ENCODE measurements at regions not wholly inside any gene's neighbourhood (a gene's known extent, or its start where the extent isn't known, plus 50 kb on each side); places are given as distances from the start of the nearest gene placed in this dataset.
"Not testable (repeated sequence)": the region's sequence is repeated elsewhere in the genome, so short reads cannot be mapped to it uniquely, and the experiment has no call there.

DNA sequence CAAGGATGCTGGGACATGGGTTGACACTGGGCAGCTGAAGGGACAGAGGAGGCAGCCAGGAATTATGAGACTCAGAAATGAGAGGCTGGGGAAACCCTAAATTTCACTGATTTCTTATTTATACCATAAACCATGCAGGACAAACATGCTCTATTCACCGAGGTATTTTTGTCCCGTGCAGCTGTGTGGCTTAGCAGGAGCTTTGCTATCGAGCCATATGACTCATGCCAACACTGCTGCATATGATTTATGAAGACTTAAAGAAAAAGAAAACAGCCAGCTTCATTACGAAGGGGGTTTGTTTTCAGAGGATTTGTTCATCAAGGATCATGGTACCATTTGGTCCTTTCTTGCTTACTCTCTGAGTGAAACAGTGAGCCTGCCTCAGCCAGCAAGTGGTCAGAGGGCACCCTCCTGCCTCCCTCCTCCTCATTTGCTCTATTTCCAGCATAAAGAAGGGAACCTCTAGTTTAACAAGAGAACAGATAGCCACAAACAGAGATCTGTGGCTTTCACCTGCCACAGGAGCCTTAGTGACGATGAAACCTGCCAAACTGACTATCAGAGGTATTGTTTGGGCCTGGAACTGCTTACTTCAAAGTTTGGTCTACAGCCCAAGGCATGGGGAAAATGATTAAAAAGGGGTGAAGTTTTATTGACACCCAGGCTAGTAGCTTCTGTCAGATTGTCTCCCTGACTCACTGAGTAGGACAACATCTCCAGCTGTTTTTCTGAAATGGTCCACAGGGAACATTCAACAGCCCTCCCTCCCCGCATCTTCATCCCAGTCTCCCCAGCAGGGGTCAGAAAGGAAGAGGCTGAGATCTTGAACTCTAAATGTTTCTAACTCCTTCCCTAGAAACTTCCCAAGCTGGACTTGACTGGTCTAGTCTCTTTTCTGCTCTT, 80.1 kb upstream of the MAML3 start:
- no peak for DNase-seq (ENCODE audit: low spot score)
- no peaks in the 10 kb centered on the region for H3K9me3 Mint-ChIP-seq
- H3K4me3 Mint-ChIP-seq: peak overlapping the region; percentile 63
- peak overlapping the region; percentile 57 to 79 for H3K27ac Mint-ChIP-seq
- no peaks in the 10 kb centered on the region for H3K36me3 Mint-ChIP-seq
- H3K4me1 Mint-ChIP-seq (ENCODE audit: low read depth in 2 of 2): peaks cover 0 to 6% of the 10 kb centered on the region in 2 donors
- peaks cover 16 to 20% of the 10 kb centered on the region in 2 donors for H3K27me3 Mint-ChIP-seq
- no peak for ATAC-seq

DNA sequence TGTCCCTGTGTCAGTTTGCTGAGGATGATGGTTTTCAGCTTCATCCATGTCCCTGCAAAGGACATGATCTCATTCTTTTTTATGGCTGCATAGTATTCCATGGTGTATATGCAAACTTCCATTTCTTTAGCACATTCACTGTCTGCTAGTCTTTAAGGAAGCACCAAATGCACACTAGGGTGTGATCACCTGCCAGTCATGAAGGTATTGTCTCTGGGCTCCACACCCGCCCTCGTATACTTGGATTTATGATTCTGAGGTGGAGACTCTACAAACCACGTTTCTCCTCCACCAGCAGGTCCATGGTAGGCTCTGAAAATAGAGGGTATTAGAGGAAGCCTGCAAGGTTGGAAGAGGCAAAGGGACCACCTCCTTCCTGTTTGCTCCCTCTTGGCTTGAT, 75.9 kb upstream of the MAML3 start:
- DNase-seq (ENCODE audit: low spot score) (no peak), ATAC-seq (no peak)
- Mint-ChIP-seq H3K4me3 (no peak overlapping the region), H3K9me3 (no peaks in the 10 kb centered on the region), H3K27me3 (peaks cover 5 to 12% of the 10 kb centered on the region in 2 donors), H3K27ac (no peak overlapping the region), H3K4me1 (ENCODE audit: low read depth in 2 of 2) (peaks cover 0 to 6% of the 10 kb centered on the region in 2 donors), H3K36me3 (no peaks in the 10 kb centered on the region)

DNA sequence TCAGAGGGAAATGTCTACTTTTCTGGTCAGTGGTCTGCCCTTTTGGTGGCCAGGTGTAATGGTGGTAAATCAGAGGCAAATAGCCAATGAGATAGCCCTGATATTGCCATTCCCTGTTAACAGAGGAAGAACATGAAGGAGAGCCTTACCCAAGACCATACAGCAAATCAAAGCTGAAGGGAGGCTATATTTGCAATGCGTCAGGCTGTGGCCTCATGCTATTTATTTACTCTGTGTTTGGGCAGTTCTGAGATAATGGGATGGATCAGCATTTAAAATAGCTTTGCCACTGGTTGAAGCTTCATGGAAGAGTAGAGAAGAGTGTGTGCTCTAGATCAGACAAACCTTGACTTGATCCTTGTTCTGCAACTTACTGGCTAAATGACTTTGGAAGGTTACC, 73.3 kb upstream of the MAML3 start:
- no peak overlapping the region for H3K4me3 Mint-ChIP-seq
- H3K27ac Mint-ChIP-seq: no peak overlapping the region
- ATAC-seq: no peak
- DNase-seq (ENCODE audit: low spot score): no peak
- peaks cover 9 to 12% of the 10 kb centered on the region in 2 donors for H3K27me3 Mint-ChIP-seq
- H3K36me3 Mint-ChIP-seq: no peaks in the 10 kb centered on the region
- no peaks in the 10 kb centered on the region for H3K9me3 Mint-ChIP-seq
- no peaks in the 10 kb centered on the region for H3K4me1 Mint-ChIP-seq (ENCODE audit: low read depth in 2 of 2)

DNA sequence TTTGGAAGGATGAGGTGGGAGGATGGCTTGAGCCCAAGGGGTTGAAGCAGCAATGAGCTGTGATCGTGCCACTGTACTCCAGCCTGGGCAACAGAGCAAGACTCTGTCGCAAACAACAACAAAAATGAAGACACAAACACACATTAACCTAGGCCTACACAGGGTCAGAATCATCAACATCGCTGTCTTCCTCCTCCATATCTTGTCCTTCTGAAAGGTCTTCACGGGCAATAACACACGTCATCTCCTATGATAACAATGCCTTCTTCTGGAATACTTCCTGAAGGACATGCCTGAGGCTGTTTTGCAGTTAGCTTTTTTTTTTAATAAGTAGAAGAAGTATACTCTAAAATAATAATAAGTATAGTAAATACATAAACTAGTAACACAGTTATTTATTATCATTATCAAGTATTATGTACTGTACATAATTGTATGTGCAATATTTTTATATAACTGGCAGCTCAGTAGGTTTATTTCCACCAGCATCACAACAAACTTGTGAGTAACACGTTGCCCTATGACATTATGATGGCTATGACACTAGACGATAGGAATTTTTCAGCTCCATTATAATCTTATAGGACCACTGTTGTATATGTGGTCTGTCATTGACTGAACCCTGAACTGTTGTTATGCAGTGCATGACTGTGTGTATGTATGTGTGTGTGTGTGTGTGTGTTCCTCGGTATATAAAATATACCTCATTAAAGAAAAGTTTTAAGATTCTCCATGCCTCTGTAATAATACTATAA, 69.2 kb upstream of the MAML3 start:
- no peaks in the 10 kb centered on the region for H3K36me3 Mint-ChIP-seq
- no peaks in the 10 kb centered on the region for H3K9me3 Mint-ChIP-seq
- no peak overlapping the region for H3K4me3 Mint-ChIP-seq
- H3K4me1 Mint-ChIP-seq (ENCODE audit: low read depth in 2 of 2): no peaks in the 10 kb centered on the region
- no peak overlapping the region for H3K27ac Mint-ChIP-seq
- H3K27me3 Mint-ChIP-seq: peaks cover 7 to 8% of the 10 kb centered on the region in 2 donors
- DNase-seq (ENCODE audit: low spot score) (no peak), ATAC-seq (no peak)

DNA sequence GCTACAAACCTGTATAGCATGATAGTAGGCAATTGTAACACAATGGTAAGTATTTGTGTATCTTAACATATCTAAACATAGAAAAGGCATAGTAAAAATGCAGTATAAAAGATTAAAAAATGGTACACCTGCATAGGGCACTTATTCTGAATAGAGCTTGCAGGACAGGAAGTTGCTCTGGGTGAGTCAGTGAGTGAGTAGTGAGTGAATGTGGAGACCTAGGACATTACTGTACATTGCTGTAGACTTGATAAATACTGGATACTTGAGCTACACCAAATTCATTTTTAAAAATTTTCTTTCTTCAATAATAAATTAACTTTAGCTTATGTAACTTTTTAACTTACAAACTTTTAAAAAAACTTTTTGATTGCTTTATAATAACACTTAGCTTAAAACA, 68.2 kb upstream of the MAML3 start:
- no peak for DNase-seq (ENCODE audit: low spot score)
- H3K27ac Mint-ChIP-seq: no peak overlapping the region
- no peaks in the 10 kb centered on the region for H3K4me1 Mint-ChIP-seq (ENCODE audit: low read depth in 2 of 2)
- no peaks in the 10 kb centered on the region for H3K9me3 Mint-ChIP-seq
- no peaks in the 10 kb centered on the region for H3K36me3 Mint-ChIP-seq
- peaks cover 7 to 8% of the 10 kb centered on the region in 2 donors for H3K27me3 Mint-ChIP-seq
- H3K4me3 Mint-ChIP-seq: no peak overlapping the region
- ATAC-seq: no peak

DNA sequence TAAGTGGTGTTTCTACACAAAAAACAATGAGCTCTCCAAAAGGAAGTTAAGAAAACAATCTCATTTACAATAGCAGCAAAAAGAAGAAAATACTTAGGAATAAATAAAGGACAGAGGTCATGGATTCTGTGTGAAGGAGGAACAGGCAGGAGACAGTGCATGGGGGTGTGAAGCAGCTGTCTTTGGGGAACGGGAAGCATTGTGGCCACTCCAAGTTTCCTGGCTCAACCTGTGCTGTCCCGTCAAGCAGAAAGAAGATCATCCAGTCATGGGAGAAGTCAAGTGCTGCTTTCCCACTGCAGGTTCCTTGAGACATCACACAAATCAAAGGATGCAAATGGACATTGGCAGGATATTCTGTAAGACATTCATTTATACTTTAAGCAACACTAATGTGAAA, 66.1 kb upstream of the MAML3 start:
- H3K27ac Mint-ChIP-seq: no peak overlapping the region

DNA sequence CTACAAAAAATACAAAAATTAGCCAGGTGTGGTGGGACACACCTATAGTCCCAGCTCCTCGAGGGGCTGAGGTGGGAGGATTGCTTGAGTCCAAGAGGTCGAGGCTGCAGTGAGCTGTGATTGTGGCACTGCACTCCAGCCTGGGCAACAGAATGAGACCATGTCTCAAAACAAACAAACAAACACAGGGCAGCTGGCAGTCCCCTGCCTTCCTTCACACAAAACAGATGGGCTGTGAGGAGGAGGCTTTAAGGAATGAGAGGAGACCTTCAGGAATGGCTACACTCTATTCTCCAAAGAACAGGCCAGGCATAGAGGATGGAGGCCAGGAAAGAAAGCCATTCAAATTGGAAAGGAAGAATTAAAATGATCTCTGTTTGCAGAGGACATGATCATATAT, 65.6 kb upstream of the MAML3 start:
- Mint-ChIP-seq H3K27me3 (peaks cover 15% of the 10 kb centered on the region in 2 donors), H3K4me1 (ENCODE audit: low read depth in 2 of 2) (no peaks in the 10 kb centered on the region), H3K27ac (no peak overlapping the region), H3K4me3 (no peak overlapping the region), H3K36me3 (no peaks in the 10 kb centered on the region), H3K9me3 (no peaks in the 10 kb centered on the region)
- ATAC-seq (no peak), DNase-seq (ENCODE audit: low spot score) (no peak)

More for the DNA sequence above, 66.1 kb upstream of the MAML3 start:
- H3K27me3 Mint-ChIP-seq: peaks cover 10 to 11% of the 10 kb centered on the region in 2 donors
- H3K9me3 Mint-ChIP-seq: no peaks in the 10 kb centered on the region
- no peak for ATAC-seq
- H3K36me3 Mint-ChIP-seq: no peaks in the 10 kb centered on the region
- no peaks in the 10 kb centered on the region for H3K4me1 Mint-ChIP-seq (ENCODE audit: low read depth in 2 of 2)
- H3K4me3 Mint-ChIP-seq: no peak overlapping the region
- no peak for DNase-seq (ENCODE audit: low spot score)

DNA sequence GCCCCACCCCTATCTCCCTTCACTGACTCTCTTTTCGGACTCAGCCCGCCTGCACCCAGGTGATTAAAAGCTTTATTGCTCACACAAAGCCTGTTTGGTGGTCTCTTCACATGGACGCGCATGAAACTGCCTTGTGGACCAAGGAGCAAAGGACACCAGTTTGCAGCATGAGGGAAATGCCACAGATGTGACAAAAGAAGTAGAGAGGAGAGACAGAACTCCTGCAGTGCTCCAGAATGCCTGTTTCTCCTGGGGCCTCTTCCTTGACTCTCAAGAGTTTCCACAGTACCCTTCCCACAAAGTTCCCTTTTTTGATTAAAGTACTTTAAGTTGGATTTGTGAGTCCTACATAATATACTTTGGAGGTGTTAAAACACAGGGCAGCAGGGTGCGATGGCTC, 65.1 kb upstream of the MAML3 start:
- not testable (repeated sequence) for ATAC-seq; H3K9me3 Mint-ChIP-seq; H3K4me3 Mint-ChIP-seq; H3K4me1 Mint-ChIP-seq (ENCODE audit: low read depth in 2 of 2); DNase-seq (ENCODE audit: low spot score); H3K27ac Mint-ChIP-seq; H3K36me3 Mint-ChIP-seq
- peaks cover 14% of the 10 kb centered on the region in 2 donors for H3K27me3 Mint-ChIP-seq

DNA sequence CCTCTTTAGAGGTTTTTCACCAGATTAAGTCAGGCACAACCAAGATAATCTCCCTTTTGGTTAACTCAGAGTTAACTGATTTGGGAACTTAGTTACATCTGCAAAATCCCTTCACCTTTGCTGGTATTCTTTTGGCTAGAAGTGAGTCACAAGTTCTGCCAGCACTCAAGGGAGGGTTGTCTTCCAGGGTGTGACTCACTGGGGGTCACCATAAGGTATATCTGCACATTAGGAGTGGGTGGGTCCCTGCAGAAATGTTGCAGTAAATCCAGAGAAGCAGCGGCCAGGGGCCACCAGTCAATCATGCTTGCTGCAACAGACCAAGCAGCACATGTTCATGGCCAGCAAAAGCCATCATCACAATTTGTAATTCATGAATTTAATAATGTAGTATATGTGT, 59.8 kb upstream of the MAML3 start:
- ATAC-seq (no peak), DNase-seq (ENCODE audit: low spot score) (no peak)
- no peaks in the 10 kb centered on the region for H3K4me1 Mint-ChIP-seq (ENCODE audit: low read depth in 2 of 2)
- H3K27me3 Mint-ChIP-seq: peaks cover 13 to 24% of the 10 kb centered on the region in 2 donors
- H3K27ac Mint-ChIP-seq: no peak overlapping the region
- no peaks in the 10 kb centered on the region for H3K9me3 Mint-ChIP-seq
- H3K4me3 Mint-ChIP-seq: no peak overlapping the region
- no peaks in the 10 kb centered on the region for H3K36me3 Mint-ChIP-seq

DNA sequence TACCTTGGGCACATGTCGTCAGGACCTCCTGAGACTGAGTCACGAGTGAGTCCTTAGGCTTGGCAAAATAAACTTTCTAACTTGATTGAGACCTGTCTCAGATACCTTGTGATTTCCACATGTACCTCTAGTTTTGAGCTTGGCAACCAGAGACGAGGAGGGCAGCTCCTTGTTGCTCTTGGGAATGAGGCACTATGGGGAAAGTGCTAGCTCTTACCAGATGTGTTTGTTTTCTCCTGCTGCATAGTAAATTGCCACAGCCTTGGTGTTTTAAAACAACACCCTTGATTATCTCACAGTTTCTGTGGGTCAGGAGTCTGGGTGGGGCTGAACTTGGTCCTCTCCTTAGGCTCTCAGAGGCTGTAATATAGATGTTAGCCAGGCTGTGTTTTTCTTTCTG, 59.1 kb upstream of the MAML3 start:
- no peaks in the 10 kb centered on the region for H3K36me3 Mint-ChIP-seq
- no peaks in the 10 kb centered on the region for H3K9me3 Mint-ChIP-seq
- H3K4me1 Mint-ChIP-seq (ENCODE audit: low read depth in 2 of 2): no peaks in the 10 kb centered on the region
- no peak overlapping the region for H3K4me3 Mint-ChIP-seq
- ATAC-seq (no peak), DNase-seq (ENCODE audit: low spot score) (no peak)
- H3K27me3 Mint-ChIP-seq: peaks cover 13 to 27% of the 10 kb centered on the region in 2 donors
- H3K27ac Mint-ChIP-seq: no peak overlapping the region

DNA sequence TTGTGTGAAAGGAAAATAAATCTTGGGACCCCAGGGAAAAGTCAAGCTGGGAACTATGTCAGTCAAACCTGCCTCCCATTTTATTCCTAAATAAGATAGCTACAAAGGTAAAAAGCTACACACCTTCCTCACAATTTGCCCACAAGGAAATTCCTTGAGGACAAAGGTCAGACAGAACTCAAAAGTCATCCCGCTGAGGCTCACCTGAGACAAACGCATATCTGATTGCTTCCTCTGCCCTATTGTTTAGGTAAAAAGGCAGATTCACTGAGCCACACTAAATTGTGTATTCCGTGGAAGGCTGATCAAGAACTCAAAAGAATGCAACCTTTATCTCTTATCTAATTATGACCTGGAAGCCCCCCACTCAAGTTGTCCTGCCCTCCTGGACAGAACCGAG, 58.7 kb upstream of the MAML3 start:
- no peaks in the 10 kb centered on the region for H3K9me3 Mint-ChIP-seq
- H3K27me3 Mint-ChIP-seq: peaks cover 15 to 32% of the 10 kb centered on the region in 2 donors
- no peak overlapping the region for H3K27ac Mint-ChIP-seq
- no peaks in the 10 kb centered on the region for H3K4me1 Mint-ChIP-seq (ENCODE audit: low read depth in 2 of 2)
- H3K36me3 Mint-ChIP-seq: no peaks in the 10 kb centered on the region
- no peak overlapping the region for H3K4me3 Mint-ChIP-seq
- ATAC-seq (no peak), DNase-seq (ENCODE audit: low spot score) (no peak)

DNA sequence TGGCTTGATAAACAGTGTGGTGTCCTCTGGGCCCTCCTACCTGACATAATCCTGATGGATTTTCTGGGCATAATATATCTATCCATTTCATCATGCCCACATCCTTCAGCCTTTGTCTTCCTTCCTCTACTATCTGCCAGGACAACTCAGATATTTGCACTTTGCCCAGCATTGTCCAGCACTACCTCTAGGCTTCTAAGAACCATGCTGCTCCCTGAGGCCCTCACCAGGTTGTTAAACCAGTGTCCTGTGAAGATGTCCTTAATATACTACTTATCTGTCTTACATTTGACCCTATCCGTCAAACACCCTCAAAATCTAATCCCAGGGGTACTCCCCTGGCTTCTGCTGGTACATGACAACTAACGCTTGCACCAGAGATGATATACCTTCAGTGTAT, 58.2 kb upstream of the MAML3 start:
- peaks cover 19 to 36% of the 10 kb centered on the region in 2 donors for H3K27me3 Mint-ChIP-seq
- DNase-seq (ENCODE audit: low spot score) (no peak), ATAC-seq (no peak)
- H3K9me3 Mint-ChIP-seq: no peaks in the 10 kb centered on the region
- no peaks in the 10 kb centered on the region for H3K4me1 Mint-ChIP-seq (ENCODE audit: low read depth in 2 of 2)
- H3K36me3 Mint-ChIP-seq: no peaks in the 10 kb centered on the region
- no peak overlapping the region for H3K4me3 Mint-ChIP-seq
- H3K27ac Mint-ChIP-seq: no peak overlapping the region

DNA sequence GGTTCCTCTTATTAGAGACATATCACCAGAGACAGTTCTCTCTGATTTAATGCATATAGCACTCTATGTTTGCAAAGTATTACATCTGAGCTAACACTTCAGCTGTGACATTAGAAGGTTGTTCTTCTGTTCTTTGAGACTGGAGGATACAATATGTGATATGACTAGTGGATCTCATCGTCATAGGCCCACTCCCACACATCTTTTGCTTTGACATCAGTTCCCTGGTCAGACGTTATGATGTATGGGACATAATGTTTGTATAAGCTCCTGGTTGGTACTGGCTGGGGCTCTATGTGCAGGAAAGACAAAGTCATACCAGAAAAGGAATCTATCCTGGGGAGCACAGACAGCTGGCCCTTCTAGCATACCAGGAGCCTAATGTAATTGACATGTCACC, 57.7 kb upstream of the MAML3 start:
- ATAC-seq: no peak
- Mint-ChIP-seq H3K27ac (no peak overlapping the region), H3K9me3 (no peaks in the 10 kb centered on the region), H3K36me3 (no peaks in the 10 kb centered on the region), H3K27me3 (peaks cover 19 to 38% of the 10 kb centered on the region in 2 donors), H3K4me3 (no peak overlapping the region), H3K4me1 (ENCODE audit: low read depth in 2 of 2) (no peaks in the 10 kb centered on the region)
- no peak for DNase-seq (ENCODE audit: low spot score)

DNA sequence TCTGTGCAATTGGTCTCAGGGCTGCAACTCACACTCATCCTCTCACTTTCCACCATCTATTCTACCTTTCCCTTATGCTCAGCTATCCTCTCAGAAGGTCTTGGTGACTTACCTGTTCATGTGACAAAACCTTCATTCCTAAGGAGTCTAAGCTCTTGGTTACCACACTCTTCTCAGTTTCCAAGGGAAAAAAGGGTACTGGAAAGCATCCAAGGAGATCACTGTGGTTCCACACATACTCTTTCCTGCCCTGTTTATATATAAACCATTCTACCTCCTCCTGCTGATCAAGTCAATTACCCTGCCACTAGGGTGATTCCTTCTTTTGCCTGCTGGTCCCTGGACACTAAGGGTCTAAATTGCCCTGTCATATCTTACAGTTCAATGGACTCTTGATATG, 57.2 kb upstream of the MAML3 start:
- Mint-ChIP-seq H3K9me3 (no peaks in the 10 kb centered on the region), H3K4me3 (no peak overlapping the region), H3K27me3 (peaks cover 22 to 38% of the 10 kb centered on the region in 2 donors), H3K36me3 (no peaks in the 10 kb centered on the region), H3K4me1 (ENCODE audit: low read depth in 2 of 2) (no peaks in the 10 kb centered on the region), H3K27ac (no peak overlapping the region)
- DNase-seq (ENCODE audit: low spot score) (no peak), ATAC-seq (no peak)
